Endothelial cell of umbilical vein (primary cell): ENCODE measurements at regions not wholly inside any gene's neighbourhood (a gene's known extent, or its start where the extent isn't known, plus 50 kb on each side); places are given as distances from the start of the nearest gene placed in this dataset.
A peak's percentile ranks its signal among the peaks of the same experiment; 100 is the strongest.

Experiments
- BruUV-seq: library from RNA; stranded (reverse); fragments of 400-500 nt; replicated peaks from 2 replicates; lab custom pipeline; 2021; lab: Mats Ljungman, UMichigan
- CTCF ChIA-PET: fragments of 300-600, 350-600 bp; sonication (Branson Sonifier 250); formaldehyde crosslinking; loops from one replicate; lab custom pipeline; 2021; ENCODE audit warnings: antibody characterized with exemption, inconsistent platforms; lab: Charles Lee
- POLR2A ChIA-PET: fragments of 300-600, 350-600 bp; sonication (Branson Sonifier 250); formaldehyde crosslinking; loops from one replicate; lab custom pipeline; 2021; ENCODE audit warnings: antibody characterized with exemption, inconsistent platforms; lab: Charles Lee
- DNase-seq: peaks from one replicate; pipeline ENCODE4 v3.0.0-alpha.2; 2011; ENCODE audit warnings: low read depth, low spot score
- FAIRE-seq: peaks from 2 replicates; lab custom pipeline; 2011; peaks lifted over from hg19 to GRCh38; lab: Jason Lieb, UNC
- H2AFZ ChIP-seq: 2 replicates; pipeline ENCODE4 v1.6.0; 2012; ENCODE audit warnings: low read depth, low read length, control low read depth, inconsistent platforms
- H3K27ac ChIP-seq: 2 replicates; pipeline ENCODE4 v1.5.1; 2011; ENCODE audit warnings: low read depth, mild to moderate bottlenecking, control low read depth, low read length, moderate library complexity; ENCODE audit not compliant: insufficient read depth
- H3K27me3 ChIP-seq, 2 experiments: 2 replicates each; pipeline versions ENCODE4 v1.6.0 to v1.6.1; 2011; ENCODE audit warnings: low read length in 2 of 2, mixed read lengths in 1 of 2; ENCODE audit not compliant: control insufficient read depth in 2 of 2, insufficient read depth in 2 of 2
- H3K36me3 ChIP-seq, 2 experiments: 2 replicates in 1 of 2; 3 replicates in 1 of 2; pipeline ENCODE4 v1.5.1; 2011; ENCODE audit warnings: low read length in 2 of 2, mild to moderate bottlenecking in 1 of 2, moderate library complexity in 1 of 2; ENCODE audit not compliant: control insufficient read depth in 2 of 2, insufficient read depth in 2 of 2; ENCODE audit errors: extremely low read depth in 1 of 2
- H3K4me1 ChIP-seq: 3 replicates; pipeline ENCODE4 v1.5.1; 2011; ENCODE audit warnings: mild to moderate bottlenecking, low read length; ENCODE audit not compliant: control insufficient read depth, insufficient read depth; ENCODE audit errors: extremely low read depth
- H3K4me2 ChIP-seq: 2 replicates; pipeline ENCODE4 v1.6.1; 2011; ENCODE audit warnings: low read length, control low read depth, mixed read lengths; ENCODE audit not compliant: insufficient read depth
- H3K4me3 ChIP-seq, 3 experiments: fragments of 200-600 bp in 1 of 3; sonication (generic), shearing (Covaris generic) in 1 of 3; replicated peaks in 1 of 3; 2 replicates each; pipeline ENCODE4 v1.5.1; 2011 to 2016; ENCODE audit warnings: control low read depth in 3 of 3, low read length in 3 of 3, mild to moderate bottlenecking in 2 of 3, inconsistent platforms in 1 of 3, low read depth in 1 of 3, moderate library complexity in 1 of 3; ENCODE audit not compliant: insufficient read depth in 1 of 3
- H3K79me2 ChIP-seq: 2 replicates; pipeline ENCODE4 v1.6.0; 2012; ENCODE audit warnings: low read length, inconsistent platforms; ENCODE audit not compliant: control insufficient read depth, insufficient read depth
- H3K9ac ChIP-seq: replicated peaks from 2 replicates; pipeline ENCODE3; 2011; ENCODE audit warnings: low read length, control low read depth; ENCODE audit not compliant: insufficient read depth; ENCODE audit errors: extremely low read depth
- H3K9me1 ChIP-seq: replicated peaks from 3 replicates; pipeline ENCODE4 v1.6.0; 2011; ENCODE audit warnings: mild to moderate bottlenecking, low read length; ENCODE audit not compliant: control insufficient read depth, insufficient read depth; ENCODE audit errors: extremely low read depth
- H3K9me3 ChIP-seq: replicated peaks from 2 replicates; pipeline ENCODE4 v1.5.1; 2012; ENCODE audit warnings: low read length, inconsistent platforms; ENCODE audit not compliant: control insufficient read depth, insufficient read depth
- H4K20me1 ChIP-seq: replicated peaks from 2 replicates; pipeline ENCODE3; 2011; ENCODE audit warnings: mild to moderate bottlenecking, low read length; ENCODE audit not compliant: control insufficient read depth, insufficient read depth; ENCODE audit errors: extremely low read depth
- CTCF ChIP-seq, 2 donors: IDR thresholded peaks; 1 replicate in 1 of 2; 2 replicates in 1 of 2; pipeline ENCODE4 v1.5.1; 2011; ENCODE audit warnings: low read length in 2 of 2, mild to moderate bottlenecking in 2 of 2, moderate library complexity in 2 of 2, control low read depth in 1 of 2, inconsistent platforms in 1 of 2, low read depth in 1 of 2; ENCODE audit not compliant: insufficient read depth in 1 of 2; ENCODE audit errors: extremely low read depth in 1 of 2
- EZH2 ChIP-seq: IDR thresholded peaks from 2 replicates; pipeline ENCODE4 v1.6.1; 2012; ENCODE audit warnings: borderline replicate concordance, low read depth, mild to moderate bottlenecking, moderate library complexity, low read length, inconsistent platforms; ENCODE audit not compliant: severe bottlenecking
- FOS ChIP-seq: IDR thresholded peaks from 2 replicates; pipeline ENCODE4 v1.6.1; 2011; ENCODE audit warnings: mild to moderate bottlenecking, low read length, moderate library complexity, borderline replicate concordance; ENCODE audit not compliant: insufficient read depth
- GATA2 ChIP-seq: IDR thresholded peaks from 2 replicates; pipeline ENCODE4 v1.7.0; 2011; ENCODE audit warnings: low read depth, mild to moderate bottlenecking, moderate library complexity, mixed read lengths, low read length; ENCODE audit not compliant: insufficient read length, insufficient read depth
- JUN ChIP-seq: IDR thresholded peaks from 2 replicates; pipeline ENCODE4 v1.6.1; 2011; ENCODE audit warnings: borderline replicate concordance, low read depth; ENCODE audit not compliant: insufficient read length, insufficient read depth
- MAX ChIP-seq: IDR thresholded peaks from 2 replicates; pipeline ENCODE4 v1.6.1; 2011; ENCODE audit not compliant: insufficient read depth, insufficient read length
- MYC ChIP-seq: IDR thresholded peaks from one replicate; pipeline ENCODE4 v1.6.1; 2011; ENCODE audit warnings: mild to moderate bottlenecking, low read depth, low read length
- POLR2A ChIP-seq: IDR thresholded peaks from 2 replicates; pipeline ENCODE4 v1.6.1; 2012; ENCODE audit warnings: low read depth, mild to moderate bottlenecking, control low read depth, low read length
- POLR2AphosphoS5 ChIP-seq: IDR thresholded peaks from 2 replicates; pipeline ENCODE4 v1.6.1; 2012; ENCODE audit warnings: low read depth, mild to moderate bottlenecking, control low read depth, low read length, moderate library complexity; ENCODE audit not compliant: insufficient read depth
- dilution Hi-C: fragments of 300-500 bp; cut with MboI; formaldehyde crosslinking; loops from one replicate; pipeline ENCODE4 v1.15.0; 2019; ENCODE audit warnings: low sequenced_read_pairs; ENCODE audit not compliant: extremely low pct_ligation_motif_present
- intact Hi-C: fragments of 100-400 bp; cut with micrococcal nuclease; formaldehyde crosslinking; loops from one replicate; pipeline ENCODE4 v1.10.0; 2022

GRCh38 chr3:171966533-171967136 lies 72.7 kb upstream of the FNDC3B start:
- POLR2A ChIA-PET = no interaction called here

More at GRCh38 chr3:171966533-171967136, 72.7 kb upstream of the FNDC3B start:
- dilution Hi-C loops = no loop called here
- Histone ChIP-seq H3K79me2 (no peaks in the 10 kb centered on the region), H3K9me3 (no peaks in the 10 kb centered on the region), H3K36me3 (no peaks in the 10 kb centered on the region), H3K27me3 (no peaks in the 10 kb centered on the region), H3K9me1 (no peaks in the 10 kb centered on the region), H3K4me1 (peaks cover 20% of the 10 kb centered on the region), H2AFZ (peak overlapping the region; percentile 7), H3K4me2 (peak overlapping the region; percentile 74), H3K4me3 (no peak overlapping the region), H3K27ac (peak overlapping the region; percentile 71), H4K20me1 (no peaks in the 10 kb centered on the region), H3K9ac (peak overlapping the region; percentile 56)
- FAIRE-seq (peak; percentile 31), DNase-seq (no peak)
- TSS peak; percentile 67 for BruUV-seq
- intact Hi-C loops = loop anchor here (1.0 to 10.0 kb wide), 5 partner anchors 12 to 318 kb away; partner anchors contain the start of gene FNDC3B
- TF ChIP-seq JUN = no peak
- no peak for TF ChIP-seq POLR2AphosphoS5
- TF ChIP-seq EZH2 = no peak
- no peak for TF ChIP-seq FOS
- TF ChIP-seq MAX = no peak
- TF ChIP-seq MYC = no peak
- TF ChIP-seq GATA2 = no peak
- no peak for TF ChIP-seq CTCF (IDR thresholded peaks at IDR 0.05; ENCODE audit: extremely low read depth in 1 of 2, insufficient read depth in 1 of 2, low read depth in 1 of 2, low read length in 2 of 2)
- TF ChIP-seq POLR2A = no peak
- CTCF ChIA-PET = interaction anchor here (0.6 to 1.5 kb wide), 8 partner anchors 9 to 375 kb away, joined by 3 to 4 read pairs (median 3); no protein-coding TSS in a partner anchor
